GM12891 (cell line): ENCODE measurements at regions not wholly inside any gene's neighbourhood (a gene's known extent, or its start where the extent isn't known, plus 50 kb on each side); places are given as distances from the start of the nearest gene placed in this dataset.

Experiments
- DNase-seq: peaks from one replicate; pipeline ENCODE4 v3.0.0; 2011; ENCODE audit warnings: low spot score; ENCODE audit not compliant: insufficient read length
- FAIRE-seq: peaks from 2 replicates; lab custom pipeline; 2011; peaks lifted over from hg19 to GRCh38; lab: Jason Lieb, UNC
- PAX5 ChIP-seq: IDR thresholded peaks from 2 replicates; pipeline ENCODE4 v1.6.1; 2011; ENCODE audit warnings: low read length, moderate library complexity, mild to moderate bottlenecking; ENCODE audit not compliant: insufficient read depth, severe bottlenecking
- POLR2A ChIP-seq: IDR thresholded peaks from 2 replicates; pipeline ENCODE4 v1.6.1; 2011; ENCODE audit warnings: low read depth, low read length, control low read depth
- POLR2AphosphoS5 ChIP-seq: IDR thresholded peaks from 2 replicates; pipeline ENCODE4 v1.6.1; 2011; ENCODE audit warnings: low read depth, low read length, control low read depth
- POU2F2 ChIP-seq: IDR thresholded peaks from 2 replicates; pipeline ENCODE4 v1.6.1; 2011; ENCODE audit warnings: low read depth, mild to moderate bottlenecking, control low read depth, low read length, moderate library complexity
- SPI1 ChIP-seq: IDR thresholded peaks from 2 replicates; pipeline ENCODE4 v1.6.1; 2011; ENCODE audit warnings: low read depth, low read length, control low read depth
- TAF1 ChIP-seq: IDR thresholded peaks from 2 replicates; pipeline ENCODE4 v1.6.1; 2011; ENCODE audit warnings: low read depth, low read length, control low read depth

GRCh38 chrX:85620466-85620865 is 241.0 kb upstream of the POF1B start:
- DNase-seq = no peak
- no peak for FAIRE-seq
- TF ChIP-seq POU2F2 (no peak), SPI1 (no peak), POLR2AphosphoS5 (no peak), TAF1 (no peak), POLR2A (no peak), PAX5 (no peak)

GRCh38 chrX:85619962-85620361 is 240.5 kb upstream of the POF1B start:
- no peak for FAIRE-seq
- DNase-seq = no peak

GRCh38 chrX:85611926-85612325 is 232.5 kb upstream of the POF1B start:
- FAIRE-seq (no peak), DNase-seq (no peak)

More at GRCh38 chrX:85619962-85620361, 240.5 kb upstream of the POF1B start:
- TF ChIP-seq POLR2AphosphoS5 = no peak
- no peak for TF ChIP-seq PAX5
- TF ChIP-seq TAF1 = no peak
- TF ChIP-seq SPI1 = no peak
- TF ChIP-seq POLR2A = no peak
- TF ChIP-seq POU2F2 = no peak

GRCh38 chrX:85592980-85593379 is 213.5 kb upstream of the POF1B start:
- TF ChIP-seq POLR2AphosphoS5 = no peak
- TF ChIP-seq POLR2A = no peak
- TF ChIP-seq PAX5 = no peak
- TF ChIP-seq SPI1 = no peak
- TF ChIP-seq POU2F2 = no peak
- no peak for DNase-seq
- no peak for FAIRE-seq

More at GRCh38 chrX:85611926-85612325, 232.5 kb upstream of the POF1B start:
- no peak for TF ChIP-seq SPI1
- TF ChIP-seq PAX5 = no peak
- no peak for TF ChIP-seq POLR2A
- TF ChIP-seq POU2F2 = no peak
- TF ChIP-seq TAF1 = no peak
- no peak for TF ChIP-seq POLR2AphosphoS5

- no peak for TF ChIP-seq TAF1
- TF ChIP-seq SPI1 = no peak
- TF ChIP-seq POU2F2 = no peak
- no peak for TF ChIP-seq POLR2A
- DNase-seq = no peak
- FAIRE-seq = no peak
These were observed 212.1 kb upstream of the POF1B start for GRCh38 chrX:85591536-85591935.

- TF ChIP-seq SPI1 (no peak), POU2F2 (no peak), TAF1 (no peak), POLR2A (no peak), POLR2AphosphoS5 (no peak)
- DNase-seq (no peak), FAIRE-seq (no peak)
These were observed 211.2 kb upstream of the POF1B start for GRCh38 chrX:85590638-85591037.

GRCh38 chrX:85573801-85574200 is 194.3 kb upstream of the POF1B start:
- DNase-seq (no peak), FAIRE-seq (no peak)
- TF ChIP-seq PAX5 = no peak

GRCh38 chrX:85570496-85570895 is 191.0 kb upstream of the POF1B start:
- DNase-seq (no peak), FAIRE-seq (no peak)
- TF ChIP-seq SPI1 (no peak), POLR2A (no peak), POLR2AphosphoS5 (no peak), PAX5 (no peak), TAF1 (no peak), POU2F2 (no peak)

- TF ChIP-seq POLR2A = no peak
- TF ChIP-seq POLR2AphosphoS5 = no peak
- TF ChIP-seq TAF1 = no peak
- TF ChIP-seq POU2F2 = no peak
- no peak for TF ChIP-seq SPI1
- no peak for TF ChIP-seq PAX5
- DNase-seq (no peak), FAIRE-seq (peak; percentile 16)
These were observed 190.2 kb upstream of the POF1B start for GRCh38 chrX:85569686-85570085.

- DNase-seq (no peak), FAIRE-seq (no peak)
- TF ChIP-seq POLR2A (no peak), SPI1 (no peak), PAX5 (no peak), TAF1 (no peak), POLR2AphosphoS5 (no peak), POU2F2 (no peak)
These were observed 189.6 kb upstream of the POF1B start for GRCh38 chrX:85569096-85569495.
